Calu3 (cell line): ENCODE measurements at regions not wholly inside any gene's neighbourhood (a gene's known extent, or its start where the extent isn't known, plus 50 kb on each side); places are given as distances from the start of the nearest gene placed in this dataset.

Experiments
- BruUV-seq: library from RNA; stranded (reverse); fragments of 400-500 nt; replicated peaks from 2 replicates; lab custom pipeline; 2021; lab: Mats Ljungman, UMichigan
- CTCF ChIA-PET: fragments of 300-600 bp; sonication (Branson Sonifier 250); formaldehyde crosslinking; loops from one replicate; lab custom pipeline; 2022; ENCODE audit warnings: antibody characterized with exemption; lab: Charles Lee
- DNase-seq: peaks from one replicate; pipeline ENCODE4 v3.0.0; 2022
- H3K27ac Mint-ChIP-seq: one replicate; pipeline ENCODE4 v1.8.0; 2022; ENCODE audit warnings: mixed read lengths; ENCODE audit not compliant: unreplicated experiment
- H3K27me3 Mint-ChIP-seq: one replicate; pipeline ENCODE4 v1.8.0; 2022; ENCODE audit warnings: mixed read lengths; ENCODE audit not compliant: unreplicated experiment
- H3K36me3 Mint-ChIP-seq: one replicate; pipeline ENCODE4 v1.8.0; 2022; ENCODE audit warnings: mild to moderate bottlenecking, moderate library complexity, mixed read lengths; ENCODE audit not compliant: insufficient read depth, unreplicated experiment
- H3K4me1 Mint-ChIP-seq: one replicate; pipeline ENCODE4 v1.8.0; 2022; ENCODE audit warnings: mild to moderate bottlenecking, low read depth, mixed read lengths; ENCODE audit not compliant: unreplicated experiment
- H3K4me3 Mint-ChIP-seq: one replicate; pipeline ENCODE4 v1.8.0; 2022; ENCODE audit warnings: mild to moderate bottlenecking, low read depth, moderate library complexity, mixed read lengths; ENCODE audit not compliant: unreplicated experiment
- H3K9me3 Mint-ChIP-seq: one replicate; pipeline ENCODE4 v1.8.0; 2022; ENCODE audit warnings: low read depth, mixed read lengths; ENCODE audit not compliant: unreplicated experiment
- CTCF ChIP-seq: fragments of 200-600 bp; IDR thresholded peaks from one replicate; pipeline ENCODE4 v1.8.0; 2022; ENCODE audit warnings: antibody characterized with exemption; ENCODE audit not compliant: unreplicated experiment
- intact Hi-C: fragments of 100-400 bp; cut with micrococcal nuclease; formaldehyde crosslinking; loops from one replicate; pipeline ENCODE4 v1.10.0; 2022; ENCODE audit not compliant: unreplicated experiment

- no peak overlapping the region for H3K27ac Mint-ChIP-seq
- DNase-seq, result no peak
- BruUV-seq, result no TSS peak
- peaks cover 38% of the 10 kb centered on the region for H3K27me3 Mint-ChIP-seq
- no peak for TF ChIP-seq CTCF
- intact Hi-C loops, result no loop called here
- no peaks in the 10 kb centered on the region for H3K36me3 Mint-ChIP-seq
- H3K4me1 Mint-ChIP-seq, result no peaks in the 10 kb centered on the region
- H3K9me3 Mint-ChIP-seq, result peaks cover 12% of the 10 kb centered on the region
- no peak overlapping the region for H3K4me3 Mint-ChIP-seq
- CTCF ChIA-PET, result interaction anchor here (0.6 kb wide), 1 partner anchor 516 kb away, joined by 4 read pairs; no protein-coding TSS in a partner anchor
Measured at GRCh38 chr20:61157301-61157700, 94.8 kb upstream of the CDH4 start.

- no peak overlapping the region for H3K4me3 Mint-ChIP-seq
- intact Hi-C loops, result no loop called here
- H3K27me3 Mint-ChIP-seq, result peaks cover 43% of the 10 kb centered on the region
- peaks cover 12% of the 10 kb centered on the region for H3K9me3 Mint-ChIP-seq
- CTCF ChIA-PET, result no interaction called here
- DNase-seq, result no peak
- no peak for TF ChIP-seq CTCF
- no peak overlapping the region for H3K27ac Mint-ChIP-seq
- no TSS peak for BruUV-seq
- H3K4me1 Mint-ChIP-seq, result no peaks in the 10 kb centered on the region
- no peaks in the 10 kb centered on the region for H3K36me3 Mint-ChIP-seq
Measured at GRCh38 chr20:61159957-61160686, 91.9 kb upstream of the CDH4 start.

GRCh38 chr20:61161726-61162390 is 90.2 kb upstream of the CDH4 start:
- Mint-ChIP-seq H3K4me1 (no peaks in the 10 kb centered on the region), H3K27ac (no peak overlapping the region), H3K4me3 (no peak overlapping the region), H3K36me3 (no peaks in the 10 kb centered on the region), H3K27me3 (peaks cover 43% of the 10 kb centered on the region), H3K9me3 (peaks cover 12% of the 10 kb centered on the region)
- no peak for DNase-seq
- no peak for TF ChIP-seq CTCF
- intact Hi-C loops, result no loop called here
- CTCF ChIA-PET, result interaction anchor here (0.6 kb wide), 1 partner anchor 348 kb away, joined by 6 read pairs; no protein-coding TSS in a partner anchor
- no TSS peak for BruUV-seq

- no peaks in the 10 kb centered on the region for H3K36me3 Mint-ChIP-seq
- H3K27me3 Mint-ChIP-seq, result peaks cover 43% of the 10 kb centered on the region
- no peak for TF ChIP-seq CTCF
- no TSS peak for BruUV-seq
- H3K27ac Mint-ChIP-seq, result no peak overlapping the region
- peaks cover 12% of the 10 kb centered on the region for H3K9me3 Mint-ChIP-seq
- intact Hi-C loops, result no loop called here
- no peak for DNase-seq
- CTCF ChIA-PET, result interaction anchor here (0.6 kb wide), 1 partner anchor 347 kb away, joined by 6 read pairs; no protein-coding TSS in a partner anchor
- H3K4me1 Mint-ChIP-seq, result no peaks in the 10 kb centered on the region
- H3K4me3 Mint-ChIP-seq, result no peak overlapping the region
Measured at GRCh38 chr20:61162451-61162850, 89.6 kb upstream of the CDH4 start.
